A549 (cell line): ENCODE measurements at regions not wholly inside any gene's neighbourhood (a gene's known extent, or its start where the extent isn't known, plus 50 kb on each side); places are given as distances from the start of the nearest gene placed in this dataset.

Experiments
- BHLHE40 ChIP-seq: IDR thresholded peaks from 2 replicates; pipeline ENCODE4 v1.6.1; 2012; ENCODE audit warnings: low read depth, low read length, inconsistent platforms
- CTCF ChIP-seq: fragments of >200 bp; sonication (Bioruptor Twin); formaldehyde crosslinking; IDR thresholded peaks from 3 replicates; pipeline ENCODE4 v1.5.1; 2016
- ESRRA ChIP-seq: fragments of 150-350 bp; IDR thresholded peaks from 2 replicates; pipeline ENCODE4 v1.6.1; 2014; ENCODE audit warnings: mild to moderate bottlenecking, low read length, borderline replicate concordance
- HOXA7 ChIP-seq: fragments of 250-450 bp; sonication (Bioruptor Pico); IDR thresholded peaks from 2 replicates; pipeline ENCODE4 v1.5.0; 2020; ENCODE audit warnings: mild to moderate bottlenecking, moderate library complexity
- KDM5A ChIP-seq: fragments of 200-600 bp; sonication (generic); IDR thresholded peaks from 2 replicates; pipeline ENCODE4 v1.6.1; 2016; ENCODE audit warnings: antibody characterized with exemption, mild to moderate bottlenecking
- MYC ChIP-seq: IDR thresholded peaks from 2 replicates; pipeline ENCODE4 v1.6.1; 2012; ENCODE audit warnings: mild to moderate bottlenecking, inconsistent platforms, low read length, improper control_type of control experiment, borderline replicate concordance
- POLR2A ChIP-seq: IDR thresholded peaks from 2 replicates; pipeline ENCODE4 v1.6.1; 2012; ENCODE audit warnings: mild to moderate bottlenecking, low read length
- RFX5 ChIP-seq: fragments of 450-650 bp; IDR thresholded peaks from 2 replicates; pipeline ENCODE4 v1.7.1; 2014; ENCODE audit warnings: antibody characterized with exemption, mild to moderate bottlenecking, moderate library complexity
- SREBF2 ChIP-seq: fragments of 450-650 bp; IDR thresholded peaks from 2 replicates; pipeline ENCODE4 v1.6.1; 2014; ENCODE audit warnings: mild to moderate bottlenecking, moderate library complexity
- USF2 ChIP-seq: fragments of 450-650 bp; IDR thresholded peaks from 2 replicates; pipeline ENCODE4 v1.6.1; 2014; ENCODE audit warnings: antibody characterized with exemption
- TF ChIP-seq, protein P1 (sequence below): IDR thresholded peaks from 2 replicates; pipeline ENCODE4 v1.6.1; 2012
- TF ChIP-seq, protein P2 (sequence below): fragments of 200-600 bp; sonication (generic); IDR thresholded peaks from 2 replicates; pipeline ENCODE4 v1.6.1; 2016; ENCODE audit warnings: antibody characterized with exemption, mild to moderate bottlenecking, moderate library complexity

GRCh38 chr5:17327048-17327625 lies 109.7 kb downstream of the BASP1 start:
- TF ChIP-seq CTCF: no peak
- no peak for TF ChIP-seq SREBF2
- no peak for TF ChIP-seq POLR2A
- no peak for TF ChIP-seq MYC
- no peak for TF ChIP-seq ESRRA
- no peak for TF ChIP-seq BHLHE40
- TF ChIP-seq, protein P1, sequence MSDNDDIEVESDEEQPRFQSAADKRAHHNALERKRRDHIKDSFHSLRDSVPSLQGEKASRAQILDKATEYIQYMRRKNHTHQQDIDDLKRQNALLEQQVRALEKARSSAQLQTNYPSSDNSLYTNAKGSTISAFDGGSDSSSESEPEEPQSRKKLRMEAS: no peak
- TF ChIP-seq, protein P2, sequence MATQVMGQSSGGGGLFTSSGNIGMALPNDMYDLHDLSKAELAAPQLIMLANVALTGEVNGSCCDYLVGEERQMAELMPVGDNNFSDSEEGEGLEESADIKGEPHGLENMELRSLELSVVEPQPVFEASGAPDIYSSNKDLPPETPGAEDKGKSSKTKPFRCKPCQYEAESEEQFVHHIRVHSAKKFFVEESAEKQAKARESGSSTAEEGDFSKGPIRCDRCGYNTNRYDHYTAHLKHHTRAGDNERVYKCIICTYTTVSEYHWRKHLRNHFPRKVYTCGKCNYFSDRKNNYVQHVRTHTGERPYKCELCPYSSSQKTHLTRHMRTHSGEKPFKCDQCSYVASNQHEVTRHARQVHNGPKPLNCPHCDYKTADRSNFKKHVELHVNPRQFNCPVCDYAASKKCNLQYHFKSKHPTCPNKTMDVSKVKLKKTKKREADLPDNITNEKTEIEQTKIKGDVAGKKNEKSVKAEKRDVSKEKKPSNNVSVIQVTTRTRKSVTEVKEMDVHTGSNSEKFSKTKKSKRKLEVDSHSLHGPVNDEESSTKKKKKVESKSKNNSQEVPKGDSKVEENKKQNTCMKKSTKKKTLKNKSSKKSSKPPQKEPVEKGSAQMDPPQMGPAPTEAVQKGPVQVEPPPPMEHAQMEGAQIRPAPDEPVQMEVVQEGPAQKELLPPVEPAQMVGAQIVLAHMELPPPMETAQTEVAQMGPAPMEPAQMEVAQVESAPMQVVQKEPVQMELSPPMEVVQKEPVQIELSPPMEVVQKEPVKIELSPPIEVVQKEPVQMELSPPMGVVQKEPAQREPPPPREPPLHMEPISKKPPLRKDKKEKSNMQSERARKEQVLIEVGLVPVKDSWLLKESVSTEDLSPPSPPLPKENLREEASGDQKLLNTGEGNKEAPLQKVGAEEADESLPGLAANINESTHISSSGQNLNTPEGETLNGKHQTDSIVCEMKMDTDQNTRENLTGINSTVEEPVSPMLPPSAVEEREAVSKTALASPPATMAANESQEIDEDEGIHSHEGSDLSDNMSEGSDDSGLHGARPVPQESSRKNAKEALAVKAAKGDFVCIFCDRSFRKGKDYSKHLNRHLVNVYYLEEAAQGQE: no peak
- no peak for TF ChIP-seq RFX5
- no peak for TF ChIP-seq HOXA7
- no peak for TF ChIP-seq USF2
- no peak for TF ChIP-seq KDM5A
